Stimulated activated CD4-positive, alpha-beta T cell treated with anti-CD3 and anti-CD28 coated beads, Interleukin-4, amount 100 ng/mL, for 1 hour (primary cell): ENCODE measurements at regions not wholly inside any gene's neighbourhood (a gene's known extent, or its start where the extent isn't known, plus 50 kb on each side); places are given as distances from the start of the nearest gene placed in this dataset.

Experiments used
- DNase-seq: peaks from one replicate; pipeline ENCODE4 v3.0.0-alpha.2; 2020

DNA sequence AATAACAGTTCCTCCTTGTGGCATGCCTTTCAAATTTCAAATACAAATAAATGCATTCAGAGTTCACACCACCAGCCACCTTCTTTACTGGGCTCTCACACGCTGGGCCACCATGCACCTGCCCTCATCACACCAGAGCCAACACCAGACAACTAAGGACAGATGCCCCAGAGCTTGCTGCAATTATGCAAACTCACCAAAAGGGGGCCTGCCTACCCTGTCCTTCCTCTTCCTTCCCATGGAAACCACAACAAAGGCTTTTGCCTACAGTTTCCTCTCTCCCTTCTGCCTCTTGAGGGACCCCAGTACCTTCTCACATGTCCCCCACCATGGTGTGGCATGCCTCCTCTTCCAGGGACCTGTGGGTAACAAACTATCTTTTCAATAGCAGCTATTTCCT lies 1333.9 kb upstream of the TENM3 start:
- DNase-seq = no peak

DNA sequence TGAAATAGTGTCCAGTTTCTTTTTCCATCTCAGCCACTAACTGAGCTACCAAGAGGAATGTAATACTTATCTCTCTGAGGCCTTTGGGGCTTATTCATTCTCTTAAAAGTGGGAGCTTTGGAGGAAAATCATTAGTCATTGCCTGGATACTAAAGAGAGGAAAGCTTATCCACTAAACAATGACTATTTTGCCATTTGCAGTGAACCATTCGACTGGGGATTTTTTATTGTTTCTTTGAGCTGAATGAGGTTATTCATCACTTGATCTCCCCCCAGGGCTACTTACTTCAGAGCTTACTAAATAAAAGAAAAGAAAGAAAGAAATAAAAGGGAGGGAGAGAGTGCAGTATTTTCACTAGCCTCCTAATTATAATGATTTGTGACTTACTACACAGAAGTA lies 1329.5 kb upstream of the TENM3 start:
- no peak for DNase-seq

DNA sequence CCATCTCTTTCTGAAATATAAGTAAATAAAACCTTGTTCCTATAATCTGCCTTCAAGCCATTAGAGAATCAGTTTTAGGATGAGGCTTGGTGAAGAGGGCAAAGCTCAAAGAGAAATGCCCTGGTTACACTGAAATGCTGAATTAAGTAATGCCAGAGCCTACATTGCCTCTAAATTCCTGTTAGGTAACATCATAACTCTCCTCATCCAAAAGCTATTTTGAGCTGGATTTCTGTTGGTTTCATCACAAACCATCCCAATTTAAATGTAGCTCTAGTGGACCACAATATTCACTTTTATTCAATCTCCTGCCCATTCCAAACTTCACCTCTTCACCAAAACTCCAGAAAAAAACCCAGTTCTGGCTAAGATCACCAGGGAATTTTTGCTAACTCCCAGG lies 1319.7 kb upstream of the TENM3 start:
- no peak for DNase-seq

DNA sequence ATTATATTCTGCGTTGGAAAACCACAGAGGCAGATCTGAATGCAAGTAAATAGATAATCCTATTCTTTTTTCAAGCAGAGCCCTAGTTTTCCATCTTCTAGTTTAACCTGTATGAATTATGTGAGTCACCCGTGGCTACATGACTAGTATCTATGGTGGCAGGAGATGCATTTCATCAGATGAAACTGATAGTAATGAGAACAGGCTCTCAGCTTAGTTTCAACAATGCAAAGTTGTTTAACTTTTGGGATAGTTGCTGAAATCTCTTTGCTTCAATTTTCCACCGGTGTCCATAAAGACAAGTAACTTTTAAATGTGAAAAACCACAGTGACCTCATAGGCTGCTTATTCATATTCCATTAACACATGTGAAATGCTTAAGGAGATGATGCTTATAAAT lies 1317.4 kb upstream of the TENM3 start:
- no peak for DNase-seq

DNA sequence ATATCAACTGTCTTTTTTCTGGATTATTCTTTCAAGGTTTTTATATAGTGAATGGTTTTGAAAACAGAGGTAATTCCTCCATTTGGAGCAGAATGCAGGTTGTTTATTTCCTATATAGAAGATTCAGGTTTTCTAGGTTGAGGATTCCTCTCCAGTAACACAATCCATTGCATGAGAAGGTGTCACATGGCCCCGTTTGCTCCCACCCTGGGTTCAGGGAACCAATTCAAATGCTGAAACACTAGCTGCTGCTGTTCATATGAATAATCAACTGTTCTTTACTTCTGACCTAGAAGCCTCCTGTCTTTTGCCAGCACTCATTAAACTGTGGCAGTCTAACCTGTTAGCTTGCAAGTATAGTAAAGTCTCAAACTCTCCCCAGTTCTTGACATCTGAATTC lies 1316.9 kb upstream of the TENM3 start:
- no peak for DNase-seq

DNA sequence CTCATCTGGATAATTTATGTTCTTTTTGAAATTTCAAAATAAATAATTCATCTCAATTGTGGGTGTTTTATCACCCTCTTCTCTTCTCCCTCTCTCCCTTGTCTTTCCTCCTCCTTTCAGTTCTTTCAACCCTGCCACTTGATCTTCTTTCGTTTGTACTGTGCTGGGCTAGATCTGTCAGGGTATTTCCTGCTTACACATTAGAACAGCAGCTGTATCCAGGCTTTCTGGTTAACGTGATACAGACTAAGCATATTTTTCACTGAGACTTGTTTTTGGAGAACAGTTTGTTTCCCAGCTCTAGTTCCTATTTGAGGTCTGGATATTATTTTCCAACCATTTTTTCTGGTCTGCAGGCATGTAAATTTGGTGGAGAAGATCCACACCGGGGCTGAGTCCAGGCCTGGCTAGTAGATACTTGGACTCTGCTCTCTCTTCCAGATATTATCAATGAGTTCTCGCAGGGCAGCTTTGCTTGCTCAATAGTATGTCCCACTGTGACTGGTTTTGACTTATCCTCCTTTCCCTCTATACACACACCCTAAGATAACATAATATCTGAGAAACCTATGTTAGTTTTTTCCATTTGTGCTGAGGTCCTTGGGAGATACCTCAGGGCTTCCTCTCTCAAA lies 1310.7 kb upstream of the TENM3 start:
- DNase-seq = no peak

DNA sequence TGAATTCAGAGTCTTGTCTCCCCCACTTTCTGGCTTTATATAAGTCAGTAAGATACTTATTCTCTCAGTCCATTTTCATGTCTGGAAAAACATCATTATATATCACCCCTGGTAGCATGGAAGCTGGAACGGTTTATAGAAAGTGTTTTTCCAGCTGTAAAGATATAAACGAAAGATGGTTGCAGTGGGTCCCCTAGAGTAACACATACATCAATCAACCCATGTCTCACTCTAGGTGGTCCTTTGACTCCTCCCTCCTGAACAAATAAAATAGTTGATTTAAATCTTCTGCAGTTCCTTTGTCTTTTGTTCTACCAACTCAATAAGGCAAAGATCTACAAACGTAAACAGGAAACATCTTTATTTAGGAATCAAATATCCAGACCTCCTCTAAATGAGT lies 1306.1 kb upstream of the TENM3 start:
- no peak for DNase-seq

DNA sequence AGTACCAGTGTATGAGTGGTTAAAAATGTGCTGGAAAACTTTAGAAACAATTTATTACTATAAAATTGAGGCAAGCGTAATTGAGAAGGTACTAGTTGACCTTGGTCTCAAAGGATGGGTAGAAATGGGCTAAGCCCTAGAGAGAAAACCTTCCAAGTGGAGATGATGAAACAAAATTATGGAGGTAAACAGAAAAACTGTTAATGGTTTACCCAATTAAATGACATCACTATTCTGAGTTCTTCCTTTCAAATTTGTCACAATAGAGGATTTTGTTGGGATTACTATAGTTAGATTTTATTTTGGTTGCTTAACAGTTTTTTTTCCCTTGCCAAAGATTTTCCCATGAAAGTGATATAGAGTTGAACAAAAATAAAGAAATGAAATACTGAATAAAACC lies 1302.5 kb upstream of the TENM3 start:
- DNase-seq = no peak

DNA sequence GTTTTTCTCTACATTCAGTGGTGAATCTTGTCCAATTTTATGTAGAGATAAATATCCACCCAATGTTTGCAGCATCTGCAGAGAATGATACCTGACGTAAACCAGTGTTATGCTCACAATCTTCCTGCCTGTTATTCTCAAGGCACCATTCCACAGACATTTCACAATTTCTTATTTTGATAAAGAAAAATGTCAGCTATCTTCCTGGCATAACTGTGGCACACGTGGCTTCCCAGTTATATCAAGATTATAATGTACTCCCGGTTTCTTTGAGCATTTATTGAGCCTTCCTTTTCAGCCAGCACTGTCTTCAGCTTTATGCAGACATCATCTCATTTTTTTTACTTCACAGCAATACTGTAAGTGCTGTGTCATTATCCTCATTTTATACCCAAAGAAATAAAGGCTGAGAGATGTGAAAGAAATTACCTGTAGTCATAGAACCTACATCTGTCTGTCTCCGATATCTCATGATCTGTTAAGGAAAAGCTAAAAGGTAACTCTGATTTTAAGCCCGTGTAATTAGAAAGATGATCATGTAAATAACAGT lies 1300.8 kb upstream of the TENM3 start:
- DNase-seq = no peak

DNA sequence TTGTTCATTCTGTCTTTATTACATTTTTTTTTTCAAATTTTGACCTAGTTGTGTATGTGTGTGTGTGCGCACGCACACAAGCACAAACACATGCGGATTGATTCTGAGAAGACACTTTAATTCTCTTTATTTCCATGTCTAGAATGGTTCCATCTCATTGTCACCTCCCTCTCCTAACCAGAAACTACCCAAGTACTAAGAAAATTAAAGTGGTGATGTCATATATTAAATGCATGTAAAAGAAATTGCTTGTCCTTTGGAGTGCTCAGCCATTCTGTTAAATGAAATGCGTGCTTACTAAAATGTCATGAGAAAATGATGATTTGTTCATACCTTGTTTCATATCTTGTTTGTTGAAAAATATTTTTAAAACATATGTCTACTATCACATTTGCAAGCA lies 1297.0 kb upstream of the TENM3 start:
- no peak for DNase-seq

DNA sequence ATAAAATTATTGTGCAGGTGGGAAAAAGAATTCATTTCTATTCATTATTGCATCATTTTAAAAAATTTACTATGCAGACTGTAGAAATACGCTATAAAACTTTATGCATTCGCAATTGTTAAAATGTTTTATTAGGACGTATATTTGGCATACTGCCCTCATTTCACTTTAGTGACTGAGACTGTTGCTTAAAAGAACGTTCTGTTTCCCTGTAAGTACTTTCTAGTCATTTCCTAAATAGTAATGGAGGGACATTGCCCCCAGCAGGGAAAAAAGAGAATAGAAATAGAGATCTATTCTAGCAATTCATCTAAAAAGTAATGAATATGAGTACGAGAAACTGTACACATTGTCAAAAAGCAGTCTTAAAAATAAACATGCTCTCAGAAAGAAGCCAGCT lies 1295.8 kb upstream of the TENM3 start:
- DNase-seq = no peak

DNA sequence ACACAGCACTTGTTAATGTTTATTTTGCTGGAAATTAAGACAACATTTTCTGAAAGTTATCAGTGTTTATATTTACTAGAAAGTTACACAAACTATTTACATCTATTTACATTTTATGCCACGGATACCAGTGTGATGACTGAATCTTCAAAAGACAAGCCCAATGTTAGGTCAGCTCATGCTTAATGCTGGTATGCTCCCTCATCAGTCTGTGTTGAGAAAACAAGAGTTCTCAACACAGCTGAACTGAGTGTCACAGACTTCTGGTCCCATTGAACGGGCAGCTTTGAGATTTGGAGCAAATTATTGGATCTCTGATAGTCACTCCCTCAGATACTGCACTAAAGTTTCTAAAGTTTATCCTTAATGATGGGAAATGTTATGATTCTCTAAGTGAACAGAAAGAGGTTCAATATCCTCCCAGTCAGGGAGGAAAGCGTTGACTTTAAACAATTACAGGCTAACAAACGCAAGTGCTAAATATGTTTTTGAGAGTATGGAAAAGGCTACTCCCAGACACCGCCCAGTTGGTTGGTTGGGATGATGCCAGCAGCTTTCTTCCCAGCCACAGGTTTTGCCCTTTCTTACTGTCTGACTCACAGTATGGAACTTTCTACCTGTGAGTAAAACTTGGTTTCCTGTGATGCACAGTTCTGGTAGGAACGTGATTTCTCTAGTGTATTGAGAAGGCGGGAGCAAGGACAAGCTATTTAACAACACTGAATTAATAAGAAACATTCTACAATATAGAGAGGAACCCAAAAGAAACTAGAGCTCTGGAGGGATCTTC lies 1293.6 kb upstream of the TENM3 start:
- DNase-seq = no peak

DNA sequence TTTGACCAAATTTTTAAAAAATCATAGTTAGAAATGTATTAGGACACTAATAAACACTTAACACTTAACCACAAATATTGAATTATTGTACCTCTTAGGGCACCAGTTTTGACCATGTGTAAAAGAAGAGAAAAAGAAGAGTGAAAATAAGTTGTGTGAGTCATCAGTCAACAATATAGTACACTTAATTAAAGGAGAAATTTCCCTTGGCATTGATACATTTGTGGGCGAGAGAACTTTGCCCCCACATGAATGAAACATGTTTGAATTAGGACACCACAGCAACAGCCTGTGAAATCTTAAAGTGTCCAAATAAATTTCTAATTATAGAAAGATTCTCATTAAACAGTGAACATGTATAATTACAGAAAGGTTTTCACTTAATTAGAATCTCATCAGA lies 1292.8 kb upstream of the TENM3 start:
- DNase-seq = no peak

DNA sequence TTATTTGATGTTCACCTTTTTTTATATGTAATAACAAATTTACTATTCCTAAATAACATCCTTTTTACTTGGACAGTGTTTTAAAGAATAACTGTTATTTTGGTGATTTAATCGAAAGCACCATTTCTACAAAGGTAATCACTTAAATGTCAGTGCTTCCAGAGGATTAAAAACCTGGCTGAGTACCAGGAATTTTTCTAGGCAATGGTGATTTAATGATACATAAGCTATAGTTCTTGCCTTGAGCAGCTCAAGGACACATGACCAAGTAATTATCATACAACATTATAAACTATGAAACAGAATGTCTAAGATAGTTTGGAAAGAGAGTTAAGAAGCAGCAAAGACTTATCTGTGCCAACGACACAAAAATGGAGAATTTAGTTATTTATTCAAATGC lies 1291.9 kb upstream of the TENM3 start:
- DNase-seq = no peak

DNA sequence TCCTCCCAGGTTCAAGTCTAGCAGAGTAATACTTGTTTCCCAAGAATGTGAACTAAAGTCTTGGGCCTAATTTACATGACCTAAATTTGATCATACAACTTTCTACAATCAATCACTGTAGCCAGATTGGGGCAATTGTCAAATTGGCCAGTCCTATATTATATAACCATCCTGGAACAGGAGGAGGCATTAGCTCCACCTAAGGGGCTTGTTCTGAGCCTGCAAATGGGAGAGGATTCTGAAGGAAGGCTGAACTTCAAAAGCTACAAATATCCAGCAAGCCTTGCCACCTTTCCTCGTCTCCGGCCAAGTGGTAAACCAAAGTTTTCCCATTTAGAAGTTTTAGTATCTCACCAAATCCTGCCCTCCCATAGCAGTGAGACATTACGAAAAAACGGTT lies 1289.6 kb upstream of the TENM3 start:
- no peak for DNase-seq

DNA sequence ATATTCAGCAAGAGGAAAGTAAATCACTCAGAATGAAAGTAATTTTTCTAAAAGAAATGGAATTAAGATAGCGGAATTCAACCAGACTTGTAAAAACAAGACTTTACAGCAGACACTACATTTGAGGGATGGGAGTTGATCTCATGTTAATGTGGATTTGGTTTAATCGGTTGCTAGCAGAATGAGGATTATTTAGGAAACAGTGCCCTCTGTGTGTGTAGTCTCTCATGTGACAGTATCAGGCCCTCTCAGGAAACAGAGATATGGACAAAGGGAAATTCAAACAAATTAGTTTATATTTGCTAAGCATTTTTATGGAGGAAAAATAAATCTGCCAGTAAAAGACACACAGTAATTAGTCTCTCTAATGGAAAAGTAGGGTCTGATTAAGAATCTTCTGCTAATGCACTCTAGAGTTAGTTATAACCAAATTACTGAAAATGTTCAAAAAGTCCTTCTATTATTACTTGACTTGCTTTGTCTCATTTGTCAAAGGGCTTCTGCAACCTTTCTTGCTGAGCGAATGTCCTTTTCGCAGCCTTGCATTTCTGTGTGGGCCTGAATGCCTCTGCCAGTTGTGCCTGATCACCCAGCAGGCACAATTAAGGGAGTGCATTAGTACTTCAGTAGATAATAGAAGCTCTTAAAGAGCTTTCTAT lies 1282.3 kb upstream of the TENM3 start:
- no peak for DNase-seq

DNA sequence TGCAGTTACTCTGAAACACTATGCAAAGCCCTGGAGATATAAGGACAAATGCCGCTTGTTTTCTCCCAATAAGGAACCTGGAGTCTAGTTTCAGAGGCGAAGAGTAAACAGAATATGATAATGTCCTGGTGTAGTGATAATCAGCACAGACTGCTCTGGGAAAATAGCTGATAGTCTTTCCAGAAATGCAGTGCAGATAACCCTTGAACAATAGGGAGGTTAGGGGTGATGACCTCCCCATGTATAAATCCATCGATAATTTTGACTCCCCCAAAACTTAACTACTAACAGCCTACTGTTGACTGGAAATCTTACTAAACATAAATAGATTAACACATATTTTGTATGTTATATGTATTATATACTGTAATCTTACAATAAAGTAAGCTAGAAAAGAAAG lies 1280.9 kb upstream of the TENM3 start:
- DNase-seq = no peak

DNA sequence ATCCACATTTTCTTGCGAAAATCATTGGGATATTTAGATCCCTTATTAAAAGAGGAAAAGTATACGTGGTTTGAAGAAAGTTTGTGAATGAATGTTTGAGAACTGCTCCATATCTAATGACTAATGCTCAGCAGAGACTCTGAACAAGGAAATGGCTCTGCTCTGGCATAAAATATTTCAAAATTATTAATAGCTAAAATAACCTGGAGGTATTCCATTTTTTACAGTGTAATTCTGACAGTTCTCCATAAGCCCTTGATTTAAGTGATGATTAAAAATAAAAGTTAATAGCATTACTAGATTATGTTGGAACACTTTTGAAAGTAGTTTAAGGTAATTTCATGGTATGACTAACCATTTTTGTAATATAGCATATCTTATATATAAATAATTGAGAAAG lies 1276.9 kb upstream of the TENM3 start:
- no peak for DNase-seq

DNA sequence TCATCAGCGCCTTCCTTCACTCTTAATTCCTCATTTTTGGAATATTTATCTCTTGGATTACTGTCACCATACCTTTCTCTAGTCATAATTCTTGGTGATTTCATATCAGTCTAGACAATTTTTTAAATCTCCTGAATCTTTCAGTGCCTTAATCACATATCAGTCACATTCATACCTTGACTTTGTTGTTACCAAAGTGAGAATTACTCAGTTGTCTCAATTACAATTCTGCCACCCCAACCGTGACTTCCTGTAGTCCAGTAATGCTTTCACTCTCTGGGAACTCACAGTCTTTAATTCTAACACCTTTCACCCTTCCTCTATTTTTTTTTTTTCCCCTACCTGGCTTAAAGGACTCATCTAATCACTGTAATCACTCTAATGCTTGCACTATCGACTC lies 1275.3 kb upstream of the TENM3 start:
- DNase-seq = no peak

DNA sequence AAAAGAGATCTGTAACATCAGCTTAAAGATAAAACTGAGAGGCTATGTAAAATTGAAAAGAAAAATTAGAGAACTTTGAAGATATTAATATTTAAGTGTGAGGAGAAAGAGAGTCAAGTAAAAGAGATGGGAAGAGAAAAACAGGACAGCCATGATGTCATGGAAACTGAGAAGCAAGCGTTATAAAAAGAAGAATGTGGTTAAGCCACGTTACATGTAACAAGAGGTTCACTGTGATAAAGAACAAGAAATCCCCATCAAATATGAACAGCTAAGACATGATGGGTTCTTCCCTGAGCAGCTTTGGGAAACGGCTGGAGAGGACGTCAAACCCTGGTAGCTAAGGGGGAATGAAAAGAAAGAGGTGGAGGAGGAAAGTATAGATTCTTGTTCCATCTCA lies 1269.3 kb upstream of the TENM3 start:
- no peak for DNase-seq

DNA sequence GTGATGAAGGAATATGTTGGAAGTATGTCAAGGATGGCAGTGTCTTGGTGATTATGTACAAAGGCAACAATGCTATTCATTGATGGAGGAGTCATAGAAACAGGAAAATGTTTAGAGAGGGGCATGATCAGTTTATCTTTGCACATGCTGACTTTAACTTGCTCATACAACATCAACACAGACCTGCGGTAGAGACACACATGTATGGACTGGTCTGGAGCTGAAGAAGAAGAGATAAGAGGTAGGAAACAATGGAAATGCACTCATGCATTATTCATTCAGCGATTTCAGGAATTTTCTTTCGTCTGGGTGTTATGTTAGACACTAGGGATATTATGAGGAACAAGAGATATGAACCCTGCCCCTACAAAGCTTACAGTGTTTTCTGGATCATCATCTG lies 1252.3 kb upstream of the TENM3 start:
- DNase-seq = no peak

DNA sequence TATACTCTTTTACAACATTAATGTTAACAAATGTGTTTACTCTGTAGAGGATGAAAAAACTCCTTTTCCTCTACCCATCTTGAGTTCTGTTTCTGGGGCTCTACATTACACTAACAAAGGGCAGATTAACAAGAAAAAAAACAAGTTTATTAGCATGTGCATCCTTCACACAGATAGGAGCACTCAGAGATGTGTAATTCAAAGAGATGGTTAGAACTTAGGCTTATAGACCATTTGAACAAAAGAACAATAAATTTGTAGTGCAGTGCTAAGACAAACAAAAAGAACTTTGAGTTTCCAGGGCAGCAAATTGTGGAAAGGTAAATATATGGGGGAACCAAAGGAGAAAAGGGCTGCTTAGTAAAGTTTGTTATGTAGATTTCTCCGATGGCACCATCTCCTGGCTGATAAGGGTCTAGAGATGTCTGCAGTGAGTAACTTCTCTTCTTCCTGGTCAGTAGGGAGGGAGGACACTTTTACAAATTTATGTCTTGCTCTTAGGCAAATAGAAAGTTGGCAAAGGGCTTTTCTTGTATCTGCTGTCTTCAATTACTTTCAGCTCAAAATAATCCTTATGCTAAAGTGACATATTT lies 1249.9 kb upstream of the TENM3 start:
- DNase-seq = no peak

DNA sequence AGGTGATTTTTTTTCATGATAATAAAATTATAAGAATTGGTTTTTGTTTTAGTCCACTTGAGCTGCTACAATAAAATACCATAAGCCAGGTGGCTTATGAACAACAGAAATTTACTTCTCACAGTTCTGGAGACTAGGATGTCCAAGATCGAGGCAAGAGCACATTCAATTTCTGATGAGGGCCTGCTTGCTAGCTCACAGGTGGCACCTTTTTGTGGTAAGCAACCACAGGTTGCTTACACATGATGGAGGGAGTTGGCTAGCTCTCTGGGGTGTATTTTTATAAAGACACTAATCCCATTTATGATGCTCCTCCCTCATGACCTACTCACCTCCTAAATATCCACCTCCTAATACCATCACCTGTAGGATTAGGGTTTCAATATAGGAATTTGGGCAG lies 1248.5 kb upstream of the TENM3 start:
- DNase-seq = no peak

DNA sequence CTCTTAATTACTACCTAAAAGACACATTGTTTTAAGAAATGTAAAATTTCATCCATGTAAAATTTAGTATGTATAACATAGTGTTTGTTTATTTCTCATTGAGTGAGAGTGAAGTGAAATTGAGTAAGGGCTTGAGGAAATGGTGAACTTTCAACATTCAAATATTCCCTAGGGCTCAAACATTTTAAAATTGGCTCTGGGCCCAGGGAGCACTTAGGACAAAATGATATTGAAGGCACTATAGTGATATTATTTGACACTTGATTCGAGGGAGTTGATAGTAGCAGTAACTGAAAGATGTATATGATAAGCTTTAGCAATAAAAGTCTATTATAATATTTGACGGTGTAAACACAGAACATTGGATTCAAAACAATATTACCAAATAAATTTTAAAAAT lies 1244.0 kb upstream of the TENM3 start:
- no peak for DNase-seq
